Liver (tissue), 3 donors: ENCODE measurements at regions not wholly inside any gene's neighbourhood (a gene's known extent, or its start where the extent isn't known, plus 50 kb on each side); places are given as distances from the start of the nearest gene placed in this dataset.

Experiments
- ATF3 ChIP-seq: IDR thresholded peaks from 2 replicates; pipeline ENCODE4 v1.6.1; 2016; ENCODE audit warnings: antibody characterized with exemption
- CTCF ChIP-seq: fragments of 150-350 bp; IDR thresholded peaks from 2 replicates; pipeline ENCODE4 v1.5.1; 2017; ENCODE audit warnings: improper control_type of control experiment, low read depth, low read length; ENCODE audit not compliant: missing input control
- FOXA1 ChIP-seq: IDR thresholded peaks from 2 replicates; pipeline ENCODE4 v1.6.1; 2016; ENCODE audit warnings: antibody characterized with exemption
- REST ChIP-seq: IDR thresholded peaks from 2 replicates; pipeline ENCODE4 v1.6.1; 2016; ENCODE audit warnings: antibody characterized with exemption, mild to moderate bottlenecking
- RXRA ChIP-seq, 2 donors: IDR thresholded peaks; 2 replicates each; pipeline ENCODE4 v1.6.1; 2017 to 2018; ENCODE audit warnings: antibody characterized with exemption in 2 of 2, mild to moderate bottlenecking in 1 of 2
- SP1 ChIP-seq: IDR thresholded peaks from 2 replicates; pipeline ENCODE4 v1.6.1; 2018; ENCODE audit warnings: antibody characterized with exemption, mild to moderate bottlenecking
- TAF1 ChIP-seq: conservative IDR thresholded peaks from 2 replicates; pipeline ENCODE4 v1.6.1; 2016; ENCODE audit warnings: antibody characterized with exemption, mild to moderate bottlenecking
- YY1 ChIP-seq: IDR thresholded peaks from 2 replicates; pipeline ENCODE4 v1.6.1; 2016; ENCODE audit warnings: antibody characterized with exemption, mild to moderate bottlenecking
- ZBTB33 ChIP-seq: IDR thresholded peaks from 2 replicates; pipeline ENCODE4 v1.6.1; 2016; ENCODE audit warnings: antibody characterized with exemption
- donor health status: healthy.
- donor health status: healthy.

GRCh38 chr12:92627511-92627910 is 75.3 kb upstream of the PLEKHG7 start:
- TF ChIP-seq TAF1: no peak
- no peak for TF ChIP-seq SP1
- TF ChIP-seq REST: no peak
- no peak for TF ChIP-seq CTCF
- TF ChIP-seq ZBTB33: no peak
- no peak for TF ChIP-seq FOXA1
- no peak for TF ChIP-seq ATF3
- no peak for TF ChIP-seq YY1
- TF ChIP-seq RXRA (IDR thresholded peaks at IDR 0.05): no peak
